NCI-H2081 treated with DMSO at 0.1 percent for 48 hours (cell line): ENCODE measurements at regions not wholly inside any gene's neighbourhood (a gene's known extent, or its start where the extent isn't known, plus 50 kb on each side); places are given as distances from the start of the nearest gene placed in this dataset.
"Not testable (repeated sequence)": the region's sequence is repeated elsewhere in the genome, so short reads cannot be mapped to it uniquely, and the experiment has no call there.

ENCODE experiments used
- DNase-seq: peaks from one replicate; lab custom pipeline; 2025; lab: John Stamatoyannopoulos, UW

DNA sequence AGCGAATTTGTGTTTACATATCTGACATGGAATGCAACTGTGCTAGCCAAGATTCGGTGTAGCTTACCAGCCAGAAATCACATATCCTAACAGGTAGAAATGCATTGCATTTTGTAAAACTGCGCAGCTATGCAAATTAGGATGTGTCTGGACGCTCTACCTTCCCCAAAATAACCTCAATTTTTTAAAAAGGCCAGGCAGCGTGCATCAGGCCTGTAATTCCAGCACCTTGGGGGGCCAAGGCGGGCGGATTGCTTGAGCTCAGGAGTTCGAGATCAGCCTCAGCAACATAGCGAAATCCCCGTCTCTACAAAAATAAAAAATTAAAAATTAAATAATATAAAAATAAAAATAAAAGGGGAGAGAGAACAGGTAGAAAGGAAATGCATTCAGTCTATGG is 305.0 kb downstream of the TYW1 start:
- DNase-seq = no peak

DNA sequence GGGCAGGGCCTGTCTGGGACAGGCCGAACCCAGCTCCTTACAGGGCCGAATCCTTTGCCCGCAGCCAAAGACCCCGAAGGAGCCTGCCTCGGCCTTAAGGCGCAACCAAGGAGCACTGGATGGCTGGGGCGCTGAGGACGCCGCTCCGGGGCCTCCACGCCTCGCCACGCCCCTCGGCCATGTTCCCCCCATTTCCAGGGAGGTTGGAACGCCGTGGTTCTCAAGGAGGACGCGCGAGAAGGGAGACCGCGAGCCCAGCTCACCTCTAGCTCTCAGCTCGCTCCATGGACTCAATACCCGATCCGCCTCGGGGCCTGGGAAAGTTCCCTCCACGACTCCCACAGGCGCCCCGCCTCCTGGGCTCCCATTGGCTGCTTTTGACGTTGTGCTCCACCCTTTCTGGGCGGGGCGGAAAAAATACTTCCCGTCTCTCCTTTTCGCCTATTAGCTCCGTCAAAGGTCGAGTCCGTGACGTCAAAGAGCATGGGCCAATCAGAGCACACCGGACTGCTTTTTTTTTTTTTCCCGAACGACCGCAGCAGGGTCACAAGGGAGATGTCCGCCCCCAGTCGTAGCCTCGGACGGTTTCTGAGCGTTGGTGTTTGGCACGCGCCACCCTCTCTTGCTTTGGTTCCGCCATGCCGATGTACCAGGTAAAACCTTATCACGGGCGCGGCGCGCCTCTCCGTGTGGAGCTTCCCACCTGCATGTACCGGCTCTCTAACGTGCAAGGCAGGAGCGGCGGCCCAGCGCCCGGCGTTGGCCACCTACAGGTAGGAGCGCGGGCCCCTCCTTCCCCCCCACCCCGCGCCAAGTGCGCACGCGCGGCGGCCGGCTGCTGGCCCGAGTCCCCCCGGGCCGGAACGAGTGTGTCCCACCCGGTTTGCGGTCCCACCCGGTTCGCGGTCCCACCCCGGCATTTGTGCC is 305.7 kb downstream of the TYW1 start:
- peak; percentile 97 for DNase-seq

DNA sequence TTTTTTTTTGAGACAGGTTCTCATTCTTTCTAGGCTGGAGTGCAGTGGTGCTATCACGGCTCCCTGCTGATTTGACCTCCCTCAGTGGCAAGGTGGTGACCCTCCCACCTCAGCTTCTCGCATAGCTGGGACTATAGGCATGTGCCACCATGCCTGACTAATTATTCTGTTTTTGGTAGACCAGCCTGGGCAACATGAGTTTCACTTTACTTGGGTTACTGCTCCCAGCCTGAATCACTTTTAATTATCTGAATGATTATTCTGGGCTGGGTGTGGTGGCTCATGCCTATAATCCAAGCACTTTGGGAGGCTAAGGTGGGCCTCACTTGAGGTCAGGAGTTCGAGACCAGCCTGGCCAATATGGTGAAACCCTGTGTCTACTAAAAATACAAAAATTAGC is 308.2 kb downstream of the TYW1 start:
- not testable (repeated sequence) for DNase-seq

DNA sequence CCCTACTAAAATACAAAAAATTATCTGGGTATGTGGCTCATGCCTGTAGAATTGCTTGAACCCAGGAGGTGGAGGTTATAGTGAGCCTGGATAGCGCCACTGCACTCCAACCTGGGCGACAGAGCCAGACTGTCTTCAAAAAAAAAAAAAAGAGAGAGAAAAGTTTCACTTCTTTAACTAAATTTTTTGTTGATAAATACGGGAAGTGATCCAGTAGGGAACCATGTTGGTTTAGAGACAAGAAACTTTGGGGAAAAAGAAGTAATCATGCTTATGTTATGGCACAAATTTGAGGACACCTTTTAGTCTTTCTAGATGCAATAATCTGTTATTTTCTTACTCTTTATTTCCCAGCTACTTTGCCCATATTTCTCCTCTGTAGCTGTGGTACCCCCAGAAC is 309.7 kb downstream of the TYW1 start:
- DNase-seq = no peak

DNA sequence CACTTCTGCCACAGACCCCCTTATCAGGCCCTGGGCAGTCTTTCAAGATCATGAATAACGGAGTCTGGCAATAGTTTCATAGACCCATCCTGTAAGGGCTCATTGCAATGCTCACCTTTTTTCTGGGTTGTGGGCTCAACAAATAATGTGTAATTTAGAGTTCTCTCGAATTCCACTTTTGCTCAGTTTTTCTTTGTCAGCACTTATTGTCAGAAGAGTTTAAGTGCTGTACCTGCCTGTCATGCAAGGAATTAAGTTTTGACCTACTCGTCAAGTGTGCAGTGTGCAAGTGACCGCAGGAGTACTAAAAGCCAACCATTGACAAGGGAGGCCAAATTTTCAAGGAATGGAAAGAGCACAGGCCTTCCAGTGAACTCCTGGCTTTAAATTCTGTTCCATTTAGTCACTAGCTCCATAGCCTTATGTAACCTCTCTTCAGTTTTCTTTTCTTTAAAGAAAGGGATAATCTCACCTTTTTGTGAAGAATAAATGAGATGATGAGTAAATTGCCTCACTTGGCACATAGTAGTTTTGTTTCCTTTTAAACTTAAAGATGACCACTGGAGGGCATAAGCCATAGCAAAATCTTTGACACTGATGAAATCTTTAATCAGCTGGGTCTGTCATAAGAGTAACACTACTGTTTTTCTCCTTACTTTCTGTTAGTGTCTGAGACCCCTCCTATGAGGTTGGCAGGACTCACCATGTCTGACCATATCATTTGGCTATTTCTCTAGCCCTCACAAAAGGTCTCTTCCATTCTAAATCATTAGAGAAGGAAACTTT is 313.3 kb downstream of the TYW1 start:
- DNase-seq = no peak

DNA sequence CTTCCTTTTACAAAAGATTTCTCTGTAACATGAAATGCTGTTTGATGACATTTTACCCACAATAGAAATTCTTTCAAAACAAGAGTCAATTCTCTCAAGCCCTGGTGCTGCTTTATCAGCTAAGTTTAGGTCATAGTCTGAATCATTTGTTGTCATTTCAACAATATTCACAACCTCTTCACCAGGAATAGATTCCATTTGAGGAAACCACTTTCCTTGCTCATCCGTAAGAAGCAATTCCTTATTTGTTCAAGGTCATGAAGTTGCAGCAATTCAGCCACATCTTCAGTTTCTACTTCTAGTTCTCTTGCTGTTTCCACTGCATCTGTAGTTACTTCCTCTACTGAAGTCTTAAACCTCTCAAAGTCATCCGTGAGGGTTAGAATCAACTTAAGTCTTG is 315.3 kb downstream of the TYW1 start:
- DNase-seq = no peak

DNA sequence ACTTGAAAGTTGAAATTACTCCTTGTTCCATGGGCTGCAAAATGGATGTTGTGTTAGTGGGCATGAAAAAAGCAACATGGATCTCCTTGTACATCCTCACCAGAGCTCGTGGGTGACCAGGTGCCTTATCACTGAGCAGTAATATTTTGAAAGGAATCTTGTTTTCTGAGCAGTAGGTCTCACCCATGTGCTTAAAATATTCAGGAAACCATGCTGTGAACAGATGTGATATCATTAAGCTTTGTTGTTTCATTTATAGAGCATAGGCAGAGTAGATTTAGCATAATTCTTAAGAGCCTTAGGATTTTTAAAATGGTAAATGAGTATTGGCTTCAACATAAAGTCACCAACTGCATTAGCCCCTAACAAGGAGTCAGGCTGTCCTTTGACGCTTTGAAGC is 316.6 kb downstream of the TYW1 start:
- DNase-seq = no peak

DNA sequence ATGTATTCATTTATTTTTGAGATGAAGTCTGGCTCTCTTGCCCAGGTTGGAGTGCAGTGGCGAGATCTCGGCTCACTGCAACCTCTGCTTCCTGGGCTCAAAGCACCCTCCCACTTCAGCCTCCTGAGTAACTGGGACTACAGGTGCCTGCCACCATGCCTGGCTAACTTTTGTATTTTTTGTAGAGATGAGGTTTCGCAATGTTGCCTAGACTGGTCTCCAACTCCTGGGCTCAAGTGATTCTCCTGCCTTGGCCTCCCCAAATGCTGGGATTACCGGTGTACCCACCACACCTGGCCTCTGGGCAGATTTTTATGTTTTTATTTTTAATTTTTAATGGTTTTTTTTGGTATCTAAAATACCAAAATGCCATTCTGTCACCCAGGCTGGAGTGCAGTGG is 320.3 kb downstream of the TYW1 start:
- not testable (repeated sequence) for DNase-seq

DNA sequence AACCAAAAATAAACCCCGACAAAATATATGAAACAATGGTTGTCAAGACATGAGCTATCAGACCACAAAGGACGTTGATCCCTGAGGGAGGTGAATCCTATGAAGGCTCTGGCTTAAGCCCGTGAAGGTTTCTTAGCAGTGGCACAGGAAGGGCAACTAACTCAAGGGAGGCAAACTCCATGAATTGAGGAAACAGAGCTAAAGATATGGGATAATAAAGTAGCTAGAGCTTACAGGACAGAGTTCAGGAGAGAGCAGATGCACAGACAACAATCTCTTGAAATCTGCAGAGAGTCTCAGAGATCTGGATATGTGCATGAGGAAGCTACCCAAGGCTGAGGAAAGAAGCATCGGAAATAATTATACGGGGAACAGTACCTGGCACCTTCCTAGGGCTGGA is 331.6 kb downstream of the TYW1 start:
- not testable (repeated sequence) for DNase-seq

DNA sequence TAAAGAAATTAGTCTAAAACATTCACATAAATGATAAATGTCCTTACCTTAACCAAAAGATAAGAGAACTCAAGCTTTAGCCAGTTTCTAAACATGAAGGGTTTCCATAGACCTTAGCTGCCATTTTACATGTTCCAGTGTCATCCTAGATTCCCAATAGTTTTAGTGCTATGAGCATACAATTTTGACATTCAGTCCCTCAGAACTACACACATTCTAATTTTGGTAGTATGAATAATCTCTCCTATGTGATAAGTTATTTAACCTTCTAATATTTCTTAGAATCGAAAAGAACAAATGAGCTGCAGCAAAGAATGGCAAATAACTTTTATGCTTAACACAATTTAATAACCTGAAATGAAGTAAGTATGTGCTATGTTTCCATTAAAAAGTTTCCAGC is 338.5 kb downstream of the TYW1 start:
- not testable (repeated sequence) for DNase-seq

DNA sequence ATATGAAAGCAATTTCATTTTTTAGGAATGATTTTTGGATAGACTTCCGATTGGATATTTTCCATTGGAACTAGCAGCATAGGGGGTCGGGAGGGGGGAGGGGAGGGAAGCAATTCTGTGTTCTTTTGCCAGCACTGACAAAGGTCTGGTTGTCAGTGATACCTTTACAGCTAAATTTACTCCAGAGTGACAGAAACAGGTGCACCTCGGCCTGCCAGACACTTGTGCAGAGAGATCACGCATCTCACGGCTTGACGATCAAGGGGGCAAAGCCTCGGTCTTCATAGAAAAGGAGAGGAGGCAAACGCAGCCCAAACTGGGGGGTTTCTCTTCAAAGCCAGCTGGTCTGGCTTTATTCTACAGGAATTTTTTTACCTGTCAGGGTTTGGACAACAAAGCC is 339.0 kb downstream of the TYW1 start:
- not testable (repeated sequence) for DNase-seq

DNA sequence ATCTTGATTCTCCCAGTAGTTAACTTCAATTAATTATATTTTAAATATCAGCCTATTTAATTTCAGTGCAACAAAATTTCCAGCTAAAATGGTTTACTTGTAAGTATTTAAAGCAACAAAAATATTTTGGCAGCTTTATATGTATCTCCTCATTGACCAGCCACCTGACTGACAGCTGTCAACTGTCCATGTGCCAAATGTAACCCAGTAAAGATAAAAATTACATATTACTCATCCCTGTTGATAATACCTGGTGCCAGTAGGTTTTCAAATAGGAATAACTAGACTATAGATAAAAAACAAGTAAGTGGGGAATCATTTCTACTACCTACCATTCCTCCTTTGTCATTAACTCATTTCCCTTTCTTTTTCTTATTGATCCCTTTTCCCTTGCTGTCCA is 341.9 kb downstream of the TYW1 start:
- DNase-seq = not testable (repeated sequence)

DNA sequence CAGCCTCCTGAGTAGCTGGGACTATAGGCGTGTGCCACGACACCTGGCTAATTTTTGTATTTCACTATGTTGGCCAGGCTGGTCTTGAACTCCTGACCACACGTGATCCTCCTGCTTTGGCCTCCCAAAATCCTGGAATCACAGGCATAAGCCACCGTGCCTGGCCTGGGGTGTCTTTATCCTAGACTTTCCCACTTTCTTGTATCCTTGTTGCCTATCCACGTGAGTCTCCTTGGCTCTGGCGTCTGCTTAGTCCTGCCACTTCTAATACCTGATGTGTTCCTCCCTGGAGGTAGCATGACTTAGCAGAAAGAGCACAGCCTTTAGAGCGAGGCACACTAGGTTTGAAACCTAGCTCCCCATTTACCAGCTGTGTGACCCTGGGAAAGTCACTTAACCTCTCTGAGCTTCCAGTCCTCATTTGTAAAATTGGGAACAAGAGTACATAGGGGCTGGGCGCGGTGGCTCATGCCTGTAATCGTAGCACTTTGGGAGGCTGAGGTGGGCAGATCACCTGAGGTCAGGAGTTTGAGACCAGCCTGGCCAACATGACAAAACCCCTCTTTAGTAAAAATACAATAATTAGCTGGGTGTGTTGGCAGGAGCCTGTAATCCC is 344.6 kb downstream of the TYW1 start:
- no peak for DNase-seq

DNA sequence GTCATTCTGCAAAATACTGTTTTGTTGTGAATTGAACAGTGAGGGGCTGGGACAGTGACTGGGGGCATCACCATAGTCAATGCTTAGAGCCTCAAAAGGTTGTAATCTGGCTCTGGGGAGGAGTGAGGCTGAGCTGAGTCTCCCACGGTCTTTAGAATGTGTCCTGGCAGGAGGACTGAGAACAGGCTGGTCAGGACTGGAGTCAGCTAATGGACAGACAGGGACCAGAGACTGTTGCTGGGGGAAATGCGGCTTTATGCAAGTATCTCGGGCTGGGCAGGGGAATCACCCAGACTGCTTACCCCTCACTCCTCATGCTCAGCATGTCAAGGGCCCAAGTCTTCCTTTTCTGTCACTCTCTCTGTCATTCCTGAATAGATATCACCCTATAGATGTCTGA is 346.5 kb downstream of the TYW1 start:
- no peak for DNase-seq

DNA sequence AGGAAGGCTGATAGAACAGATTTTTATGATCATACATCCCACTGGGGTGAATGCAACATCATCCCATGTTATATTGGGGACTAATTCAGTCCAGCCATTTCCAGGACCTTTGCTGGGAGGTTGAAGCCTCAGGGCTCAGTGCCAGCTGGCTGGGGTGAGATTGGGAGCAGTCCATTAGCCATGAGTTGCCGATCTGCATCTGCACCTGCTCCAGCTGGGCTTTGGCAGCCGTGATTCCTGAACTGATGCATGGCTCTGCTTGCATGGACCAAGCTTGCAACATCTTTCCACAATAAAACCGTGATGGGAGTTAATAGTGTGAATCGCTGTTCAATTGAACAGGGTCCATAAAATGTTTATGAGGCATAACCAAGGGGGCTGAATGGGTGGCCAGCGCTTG is 346.9 kb downstream of the TYW1 start:
- peak; percentile 17 for DNase-seq

DNA sequence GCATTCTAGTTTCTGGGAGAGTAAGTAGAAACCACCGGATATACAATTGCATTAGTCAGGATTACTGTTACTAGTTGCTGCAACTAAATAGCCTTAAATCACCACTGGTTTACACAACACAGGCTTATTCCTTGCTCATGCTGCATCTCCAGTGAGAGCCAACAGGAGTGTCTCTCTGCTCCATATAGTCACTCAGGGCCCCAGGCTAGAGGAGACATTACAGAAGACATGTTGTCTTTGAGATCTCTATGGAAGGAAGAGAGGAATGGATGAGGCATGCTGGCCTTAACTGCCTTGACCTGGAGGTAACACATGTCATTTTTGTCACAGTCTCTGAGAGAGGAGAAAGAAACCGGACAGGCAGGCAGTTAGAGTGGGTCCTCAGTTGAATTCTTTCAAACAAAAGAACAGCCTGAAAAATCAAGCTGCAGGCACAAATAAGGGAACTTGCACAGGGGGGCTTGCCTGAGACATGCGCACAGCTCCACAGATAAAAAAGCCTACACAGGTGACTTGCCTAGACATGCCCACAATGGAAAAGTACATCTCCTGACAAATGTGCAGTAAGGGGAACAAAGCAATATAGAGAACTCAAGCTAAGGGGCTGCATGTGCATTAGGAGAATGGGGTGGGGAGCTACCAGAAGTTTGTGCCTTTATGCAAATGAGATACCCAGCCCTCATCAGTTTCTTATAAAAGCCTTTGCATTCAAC is 348.0 kb downstream of the TYW1 start:
- DNase-seq = no peak

DNA sequence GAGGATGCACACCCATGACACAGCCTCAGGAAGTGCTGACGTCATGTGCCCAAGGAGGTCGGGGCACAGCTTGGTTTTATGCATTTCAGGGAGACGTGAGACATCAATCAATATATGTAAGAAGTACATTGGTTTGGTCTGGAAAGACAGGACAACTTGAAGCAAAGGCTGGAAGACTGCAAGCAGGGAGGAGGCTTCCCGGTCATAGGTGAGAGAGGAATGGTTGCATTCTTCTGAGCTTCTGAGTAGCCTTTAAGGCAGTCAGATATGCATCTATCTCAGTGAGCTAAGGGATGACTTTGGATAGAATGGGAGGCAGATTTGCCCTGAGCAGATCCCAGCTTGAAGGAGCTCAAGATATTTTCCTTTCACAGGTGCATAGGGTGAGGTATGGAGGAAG is 349.5 kb downstream of the TYW1 start:
- no peak for DNase-seq

DNA sequence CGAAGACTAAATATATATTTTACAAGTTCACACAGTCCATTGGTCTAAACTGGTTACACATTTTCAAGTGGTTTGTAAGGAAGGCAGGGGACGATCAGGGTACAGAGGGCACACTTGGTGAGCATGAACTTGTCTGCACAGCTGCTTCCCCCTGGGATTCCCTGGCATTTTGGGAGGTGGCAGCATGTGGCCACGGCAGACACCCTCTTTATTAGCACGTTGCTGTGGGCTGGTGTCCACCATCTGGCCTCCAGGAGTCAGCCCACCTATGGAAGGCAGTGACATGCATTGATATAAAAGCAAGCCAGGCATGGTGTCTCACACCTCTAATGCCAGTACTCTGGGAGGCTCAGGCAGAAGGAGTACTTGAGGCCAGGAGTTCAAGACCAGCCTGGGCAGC is 350.2 kb downstream of the TYW1 start:
- no peak for DNase-seq

DNA sequence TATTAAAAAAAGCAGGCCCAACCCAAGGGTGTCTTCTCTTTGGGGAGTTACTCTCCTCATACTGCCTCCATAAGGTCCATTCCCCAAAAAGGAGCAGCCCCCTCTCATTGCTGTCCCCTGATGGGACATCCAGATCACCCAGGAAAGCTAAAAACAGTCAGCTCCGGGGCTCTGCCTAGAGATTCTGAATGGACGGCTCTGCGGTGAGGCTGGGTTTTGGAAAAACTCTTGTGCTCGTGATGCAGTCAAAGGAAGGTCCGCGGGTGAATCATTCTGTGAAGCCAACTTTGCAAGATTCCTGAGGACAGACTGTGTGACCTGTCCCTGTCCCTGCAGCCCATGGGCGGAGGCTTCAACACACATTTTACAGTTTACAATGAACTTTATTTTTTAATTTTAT is 351.5 kb downstream of the TYW1 start:
- DNase-seq = no peak

DNA sequence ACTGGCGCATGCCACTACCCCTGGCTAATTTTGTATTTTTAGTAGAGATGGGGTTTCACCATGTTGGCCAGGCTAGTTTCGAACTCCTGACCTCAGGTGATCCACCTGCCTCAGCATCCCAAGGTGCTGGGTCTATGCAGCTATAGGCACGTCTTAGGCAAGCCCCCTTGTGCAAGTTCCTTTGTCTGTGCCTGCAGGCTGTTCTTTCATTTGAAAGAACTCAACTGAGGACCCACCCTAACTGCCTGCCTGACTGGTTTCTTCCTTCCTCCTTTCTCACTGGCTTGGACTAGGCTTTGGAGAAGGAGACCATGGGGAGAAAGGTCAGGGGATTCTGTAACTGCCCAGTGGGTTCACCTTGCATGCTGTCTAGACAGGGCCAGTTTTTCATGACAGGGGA is 361.0 kb downstream of the TYW1 start:
- DNase-seq = not testable (repeated sequence)

DNA sequence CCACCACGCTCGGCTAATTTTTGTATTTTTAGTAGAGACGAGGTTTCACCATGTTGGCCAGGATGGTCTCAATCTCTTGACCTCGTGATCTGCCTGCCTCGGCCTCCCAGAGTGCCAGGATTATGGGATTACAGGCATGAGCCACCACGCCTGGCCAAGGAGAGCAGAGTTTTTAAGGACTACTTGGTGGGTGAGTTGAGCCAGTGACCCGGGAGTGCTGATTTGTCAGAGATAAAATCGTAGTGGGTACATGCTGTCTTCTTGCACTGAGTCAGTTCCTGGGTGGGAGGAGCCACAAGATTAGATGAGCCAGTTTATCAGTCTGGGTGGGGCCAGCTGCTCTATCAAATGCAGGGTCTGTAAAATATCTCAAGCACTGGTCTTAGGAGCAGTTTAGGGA is 361.7 kb downstream of the TYW1 start:
- DNase-seq = not testable (repeated sequence)

DNA sequence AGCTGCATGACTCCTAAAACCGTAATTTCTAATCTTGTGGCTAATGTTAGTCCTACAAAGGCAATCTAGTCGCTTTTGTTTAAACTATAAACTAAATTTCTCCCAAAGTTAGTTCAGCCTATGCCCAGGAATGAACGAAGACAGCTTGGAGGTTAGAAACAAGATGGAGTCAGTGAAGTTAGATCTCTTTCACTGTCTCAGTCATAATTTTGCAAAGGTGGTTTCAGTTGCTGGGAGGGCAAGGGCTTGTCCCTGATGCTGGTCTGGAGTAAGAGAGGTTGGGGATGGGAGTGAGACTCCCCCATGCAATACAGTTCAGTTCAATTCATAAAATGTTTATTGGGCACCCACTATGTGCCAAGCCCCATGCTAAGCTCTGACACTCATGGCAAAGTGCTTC is 362.1 kb downstream of the TYW1 start:
- not testable (repeated sequence) for DNase-seq
